Stimulated activated CD4-positive, alpha-beta T cell treated with anti-CD3 and anti-CD28 coated beads, Interleukin-4, amount 100 ng/mL, for 24 hours (primary cell): ENCODE measurements at regions not wholly inside any gene's neighbourhood (a gene's known extent, or its start where the extent isn't known, plus 50 kb on each side); places are given as distances from the start of the nearest gene placed in this dataset.
"Not testable (repeated sequence)": the region's sequence is repeated elsewhere in the genome, so short reads cannot be mapped to it uniquely, and the experiment has no call there.

Experiments used
- DNase-seq: peaks from one replicate; pipeline ENCODE4 v3.0.0-alpha.2; 2020

- no peak for DNase-seq
Measured at GRCh38 chr3:176415661-176416295, 781.5 kb downstream of the TBL1XR1 start.

- DNase-seq: no peak
Measured at GRCh38 chr3:176412771-176413170, 784.5 kb downstream of the TBL1XR1 start.

GRCh38 chr3:176403531-176403930 is 793.8 kb downstream of the TBL1XR1 start:
- DNase-seq: no peak

GRCh38 chr3:176401211-176401610 is 796.1 kb downstream of the TBL1XR1 start:
- DNase-seq: no peak

- DNase-seq: no peak
Measured at GRCh38 chr3:176399193-176399592, 798.1 kb downstream of the TBL1XR1 start.

GRCh38 chr3:176395240-176395639 is 802.0 kb downstream of the TBL1XR1 start:
- no peak for DNase-seq

- no peak for DNase-seq
Measured at GRCh38 chr3:176378789-176379188, 818.5 kb downstream of the TBL1XR1 start.

- DNase-seq: no peak
Measured at GRCh38 chr3:176376531-176376930, 820.8 kb downstream of the TBL1XR1 start.

- DNase-seq: no peak
Measured at GRCh38 chr3:176375519-176375918, 821.8 kb downstream of the TBL1XR1 start.

- no peak for DNase-seq
Measured at GRCh38 chr3:176362191-176362731, 835.0 kb downstream of the TBL1XR1 start.

- no peak for DNase-seq
Measured at GRCh38 chr3:176359211-176359610, 838.1 kb downstream of the TBL1XR1 start.

GRCh38 chr3:176357891-176358290 is 839.4 kb downstream of the TBL1XR1 start:
- DNase-seq: no peak

- no peak for DNase-seq
Measured at GRCh38 chr3:176354843-176355242, 842.4 kb downstream of the TBL1XR1 start.

GRCh38 chr3:176352716-176353334 is 844.5 kb downstream of the TBL1XR1 start:
- DNase-seq: no peak

- DNase-seq: no peak
Measured at GRCh38 chr3:176351408-176351807, 845.9 kb downstream of the TBL1XR1 start.

- DNase-seq: no peak
Measured at GRCh38 chr3:176349706-176350105, 847.6 kb downstream of the TBL1XR1 start.

GRCh38 chr3:176347424-176348146 is 849.7 kb downstream of the TBL1XR1 start:
- DNase-seq: no peak

- DNase-seq: no peak
Measured at GRCh38 chr3:176341963-176342362, 855.3 kb downstream of the TBL1XR1 start.

GRCh38 chr3:176328666-176329065 is 868.6 kb downstream of the TBL1XR1 start:
- DNase-seq: no peak

GRCh38 chr3:176328198-176328597 is 869.1 kb downstream of the TBL1XR1 start:
- no peak for DNase-seq

GRCh38 chr3:176326894-176327490 is 870.3 kb downstream of the TBL1XR1 start:
- not testable (repeated sequence) for DNase-seq

GRCh38 chr3:176321532-176321931 is 875.8 kb downstream of the TBL1XR1 start:
- not testable (repeated sequence) for DNase-seq

GRCh38 chr3:176321099-176321498 is 876.2 kb downstream of the TBL1XR1 start:
- DNase-seq: no peak
